GM21528 (cell line): ENCODE measurements at regions not wholly inside any gene's neighbourhood (a gene's known extent, or its start where the extent isn't known, plus 50 kb on each side); places are given as distances from the start of the nearest gene placed in this dataset.

ENCODE experiments used
- ATAC-seq: cut with Tn5 transposase; IDR thresholded peaks from one replicate; pipeline ENCODE4 v1.9.1; 2021; ENCODE audit warnings: mild to moderate bottlenecking, moderate library complexity; ENCODE audit not compliant: unreplicated experiment, low FRiP score

GRCh38 chr21:29228306-29228705, 70.4 kb upstream of the BACH1 start:
- ATAC-seq, result no peak

- no peak for ATAC-seq
Measured at GRCh38 chr21:29230551-29231261, 68.0 kb upstream of the BACH1 start.

- no peak for ATAC-seq
Measured at GRCh38 chr21:29231756-29232529, 66.8 kb upstream of the BACH1 start.

GRCh38 chr21:29232530-29233255, 66.0 kb upstream of the BACH1 start:
- ATAC-seq, result no peak

GRCh38 chr21:29233256-29233546, 65.5 kb upstream of the BACH1 start:
- peak; percentile 25 for ATAC-seq

GRCh38 chr21:29233611-29234540, 64.8 kb upstream of the BACH1 start:
- ATAC-seq, result peak; percentile 68

GRCh38 chr21:29235714-29236197, 63.0 kb upstream of the BACH1 start:
- no peak for ATAC-seq

- ATAC-seq, result no peak
Measured at GRCh38 chr21:29236201-29236600, 62.5 kb upstream of the BACH1 start.

GRCh38 chr21:29237110-29238052, 61.3 kb upstream of the BACH1 start:
- no peak for ATAC-seq

GRCh38 chr21:29238053-29238966, 60.4 kb upstream of the BACH1 start:
- ATAC-seq, result no peak

GRCh38 chr21:29238967-29239290, 59.8 kb upstream of the BACH1 start:
- ATAC-seq, result no peak

GRCh38 chr21:29240136-29240535, 58.6 kb upstream of the BACH1 start:
- no peak for ATAC-seq

GRCh38 chr21:29242201-29242600, 56.5 kb upstream of the BACH1 start:
- ATAC-seq, result no peak

- no peak for ATAC-seq
Measured at GRCh38 chr21:29243188-29243587, 55.5 kb upstream of the BACH1 start.

- ATAC-seq, result peak; percentile 67
Measured at GRCh38 chr21:29245104-29245643, 53.5 kb upstream of the BACH1 start.

- ATAC-seq, result no peak
Measured at GRCh38 chr21:29245863-29246262, 52.9 kb upstream of the BACH1 start.

- ATAC-seq, result no peak
Measured at GRCh38 chr21:29246614-29247013, 52.1 kb upstream of the BACH1 start.

- no peak for ATAC-seq
Measured at GRCh38 chr21:29248124-29248523, 50.6 kb upstream of the BACH1 start.
